Tibial nerve (tissue), 4 donors: ENCODE measurements at regions not wholly inside any gene's neighbourhood (a gene's known extent, or its start where the extent isn't known, plus 50 kb on each side); places are given as distances from the start of the nearest gene placed in this dataset.

Experiments used
- DNase-seq, 2 donors: peaks; one replicate each; pipeline ENCODE4 v3.0.0-alpha.2; 2019; ENCODE audit warnings: low spot score in 2 of 2
- H3K27ac ChIP-seq, 4 donors: fragments of 200-600 bp; sonication (generic) in 3 of 4; one replicate each; pipeline ENCODE4 v1.5.1; 2017 to 2019; ENCODE audit warnings: mild to moderate bottlenecking in 1 of 4
- H3K27me3 ChIP-seq, 2 donors: fragments of 200-600 bp; sonication (generic) in 1 of 2; one replicate each; pipeline versions ENCODE4 v1.5.1 to v1.6.0; 2017 to 2019
- H3K36me3 ChIP-seq, 3 donors: fragments of 200-600 bp; sonication (generic); one replicate each; pipeline ENCODE4 v1.5.1; 2018 to 2019
- H3K4me1 ChIP-seq, 4 donors: fragments of 200-600 bp; sonication (generic) in 3 of 4; one replicate each; pipeline ENCODE4 v1.5.1; 2017 to 2019
- H3K4me3 ChIP-seq, 4 donors: fragments of 200-600 bp; sonication (generic) in 3 of 4; one replicate each; pipeline ENCODE4 v1.5.1; 2017 to 2019; ENCODE audit warnings: mild to moderate bottlenecking in 1 of 4, moderate library complexity in 1 of 4
- H3K9me3 ChIP-seq, 4 donors: fragments of 200-600 bp; sonication (generic) in 3 of 4; one replicate each; pipeline ENCODE4 v1.5.1; 2017 to 2019
- CTCF ChIP-seq, 5 experiments: fragments of 200-600 bp in 3 of 5; fragments of 450-650 bp in 2 of 5; sonication (generic) in 3 of 5; IDR thresholded peaks; one replicate each; pipeline ENCODE4 v1.5.1; 2016 to 2019; ENCODE audit warnings: antibody characterized with exemption in 5 of 5, mild to moderate bottlenecking in 3 of 5, moderate library complexity in 2 of 5
- EP300 ChIP-seq, 2 donors: sonication (generic); formaldehyde crosslinking; IDR thresholded peaks; one replicate each; pipeline ENCODE4 v1.6.1; 2017; ENCODE audit warnings: antibody characterized with exemption in 2 of 2, mild to moderate bottlenecking in 1 of 2
- POLR2A ChIP-seq, 2 donors: fragments of 450-650 bp; IDR thresholded peaks; one replicate each; pipeline ENCODE4 v1.6.1; 2017; ENCODE audit warnings: antibody characterized with exemption in 2 of 2, mild to moderate bottlenecking in 2 of 2, moderate library complexity in 2 of 2
- WGBS, 2 donors: methylation state at CpG; one replicate each; pipeline ENCODE4 v1.1.5; 2018; 5-methylcytosine and 5-hydroxymethylcytosine counted together

- H3K9me3 ChIP-seq: no peaks in the 10 kb centered on the region
- 62 to 72% methylated on average over 6 of the region's 6 CpGs for WGBS, 2 donors
These were observed 1000.4 kb upstream of the ACVR2A start for GRCh38 chr2:146844226-146844990.

GRCh38 chr2:146837857-146838256, 1007.0 kb upstream of the ACVR2A start:
- H3K27me3 ChIP-seq: no peaks in the 10 kb centered on the region
- no peaks in the 10 kb centered on the region for H3K4me1 ChIP-seq
- H3K36me3 ChIP-seq: no peaks in the 10 kb centered on the region
- H3K27ac ChIP-seq: no peak overlapping the region
- no peak overlapping the region for H3K4me3 ChIP-seq
- no peak for DNase-seq
- no peaks in the 10 kb centered on the region for H3K9me3 ChIP-seq
- TF ChIP-seq CTCF (IDR thresholded peaks at IDR 0.05): no peak
- no peak for TF ChIP-seq POLR2A (IDR thresholded peaks at IDR 0.05)
- no peak for TF ChIP-seq EP300 (IDR thresholded peaks at IDR 0.05)

More at GRCh38 chr2:146844226-146844990, 1000.4 kb upstream of the ACVR2A start:
- Histone ChIP-seq H3K36me3 (no peaks in the 10 kb centered on the region), H3K4me3 (no peak overlapping the region), H3K27ac (no peak overlapping the region), H3K27me3 (no peaks in the 10 kb centered on the region), H3K4me1 (no peaks in the 10 kb centered on the region)
- DNase-seq: no peak
- no peak for TF ChIP-seq EP300 (IDR thresholded peaks at IDR 0.05)
- TF ChIP-seq POLR2A (IDR thresholded peaks at IDR 0.05): no peak
- TF ChIP-seq CTCF (IDR thresholded peaks at IDR 0.05): no peak

GRCh38 chr2:146826388-146826787, 1018.4 kb upstream of the ACVR2A start:
- Histone ChIP-seq H3K4me1 (peaks cover 0 to under 1% (median 0%) of the 10 kb centered on the region in 4 donors), H3K4me3 (no peak overlapping the region), H3K36me3 (no peaks in the 10 kb centered on the region), H3K27me3 (no peaks in the 10 kb centered on the region), H3K27ac (no peak overlapping the region), H3K9me3 (no peaks in the 10 kb centered on the region)
- TF ChIP-seq POLR2A (IDR thresholded peaks at IDR 0.05) (no peak), CTCF (IDR thresholded peaks at IDR 0.05) (no peak), EP300 (IDR thresholded peaks at IDR 0.05) (no peak)
- no peak for DNase-seq

- Histone ChIP-seq H3K27ac (no peak overlapping the region), H3K4me1 (peaks cover 0 to 7% (median 0%) of the 10 kb centered on the region in 4 donors), H3K9me3 (no peaks in the 10 kb centered on the region), H3K27me3 (no peaks in the 10 kb centered on the region), H3K4me3 (no peak overlapping the region), H3K36me3 (no peaks in the 10 kb centered on the region)
- DNase-seq: no peak
- TF ChIP-seq CTCF (IDR thresholded peaks at IDR 0.05) (peak in 1 of 5 experiments; percentile 9), POLR2A (IDR thresholded peaks at IDR 0.05) (no peak)
- WGBS, 2 donors: 12 to 21% methylated on average over 2 of the region's 2 CpGs
These were observed 1023.0 kb upstream of the ACVR2A start for GRCh38 chr2:146821836-146822316.

GRCh38 chr2:146820672-146821071, 1024.2 kb upstream of the ACVR2A start:
- DNase-seq: no peak
- 35 to 44% methylated on average over 3 of the region's 3 CpGs for WGBS, 2 donors
- Histone ChIP-seq H3K4me3 (no peak overlapping the region), H3K9me3 (no peaks in the 10 kb centered on the region), H3K4me1 (peaks cover 0 to 7% (median 0%) of the 10 kb centered on the region in 4 donors), H3K27ac (no peak overlapping the region), H3K27me3 (no peaks in the 10 kb centered on the region), H3K36me3 (no peaks in the 10 kb centered on the region)
- TF ChIP-seq EP300 (IDR thresholded peaks at IDR 0.05) (no peak), CTCF (IDR thresholded peaks at IDR 0.05) (no peak), POLR2A (IDR thresholded peaks at IDR 0.05) (no peak)
